SK-MEL-5 (cell line): ENCODE measurements at regions not wholly inside any gene's neighbourhood (a gene's known extent, or its start where the extent isn't known, plus 50 kb on each side); places are given as distances from the start of the nearest gene placed in this dataset.
"Not testable (repeated sequence)": the region's sequence is repeated elsewhere in the genome, so short reads cannot be mapped to it uniquely, and the experiment has no call there.

Experiments
- DNase-seq: peaks from one replicate; pipeline ENCODE4 v3.0.0-alpha.2; 2016; ENCODE audit warnings: low read depth, low spot score
- in situ Hi-C: cut with HindIII; loops from 2 replicates; pipeline ENCODE4 v1.10.0; 2016; ENCODE audit warnings: low sequenced_read_pairs, high pct_unique_total_duplicates, low pct_unique_long_range_greater_than_20kb

DNA sequence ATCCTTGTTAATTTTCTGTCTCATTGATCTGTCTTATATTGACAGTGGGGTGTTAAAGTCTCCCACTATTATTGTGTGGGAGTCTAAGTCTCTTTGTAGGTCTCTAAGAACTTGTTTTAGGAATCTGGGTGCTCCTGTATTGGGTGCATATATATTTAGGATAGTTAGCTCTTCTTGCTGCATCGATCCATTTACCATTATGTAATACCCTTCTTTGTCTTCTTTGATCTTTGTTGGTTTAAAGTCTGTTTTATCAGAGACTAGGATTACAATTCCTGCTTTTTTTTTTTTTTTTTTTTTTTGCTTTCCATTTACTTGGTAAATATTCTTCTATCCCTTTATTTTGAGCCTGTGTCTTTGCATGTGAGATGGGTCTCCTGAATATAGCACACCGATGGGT lies 176.6 kb upstream of the SRD5A2 start:
- DNase-seq, in situ Hi-C loops: not testable (repeated sequence)

DNA sequence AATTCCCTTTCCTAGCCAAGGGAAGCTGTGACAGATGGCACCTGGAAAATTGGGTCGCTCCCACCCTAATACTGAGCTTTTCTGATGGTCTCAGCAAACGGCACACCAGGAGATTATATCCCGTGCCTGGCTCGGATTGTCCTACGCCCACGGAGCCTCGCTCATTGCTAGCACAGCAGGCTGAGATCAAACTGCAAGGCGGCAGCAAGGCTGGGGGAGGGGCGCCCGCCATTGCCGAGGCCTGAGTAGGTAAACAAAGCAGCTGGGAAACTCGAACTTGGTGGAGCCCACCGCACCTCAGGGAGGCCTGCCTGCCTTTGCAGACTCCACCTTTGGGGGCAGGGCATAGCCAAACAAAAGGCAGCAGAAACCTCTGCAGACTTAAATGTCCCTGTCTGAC lies 168.0 kb upstream of the SRD5A2 start:
- DNase-seq, in situ Hi-C loops: not testable (repeated sequence)

DNA sequence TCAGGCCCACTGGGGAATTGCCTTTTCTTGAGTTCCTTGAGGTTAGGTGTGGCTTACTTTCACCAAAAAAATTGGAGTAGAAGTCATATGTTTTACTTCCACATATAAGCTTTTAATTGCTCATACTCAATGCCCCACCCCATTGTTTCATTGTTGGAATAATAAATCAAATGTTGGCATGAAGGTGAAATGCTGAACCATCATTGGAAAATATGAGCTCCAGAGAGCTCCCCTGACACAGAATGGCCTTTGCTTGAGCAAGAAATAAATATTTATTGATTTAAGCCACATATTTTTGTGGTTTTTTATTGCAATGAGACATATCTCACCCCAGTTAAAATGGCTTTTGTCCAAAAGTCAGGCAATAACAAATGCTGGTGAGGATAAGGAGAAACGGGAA lies 167.3 kb upstream of the SRD5A2 start:
- no peak for DNase-seq
- in situ Hi-C loops = no loop called here

DNA sequence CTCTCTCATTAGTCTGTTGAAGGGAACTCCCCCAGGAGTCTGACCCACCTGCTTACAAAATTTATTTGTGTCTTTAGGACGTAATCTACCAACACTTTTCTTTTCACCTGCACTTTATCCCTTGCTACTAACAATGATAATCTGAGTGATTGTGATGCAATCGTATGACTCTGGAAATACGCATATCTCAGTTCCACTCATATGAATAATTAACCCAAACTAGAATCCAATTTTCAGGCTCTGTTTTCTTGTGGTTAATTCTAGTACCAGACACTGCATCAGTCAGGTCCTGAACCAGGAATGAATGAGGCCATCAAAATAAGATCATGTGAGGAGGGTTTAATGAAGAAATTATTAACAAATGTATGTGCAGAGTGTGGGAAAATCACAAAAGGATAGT lies 158.4 kb upstream of the SRD5A2 start:
- in situ Hi-C loops = no loop called here
- DNase-seq = no peak

DNA sequence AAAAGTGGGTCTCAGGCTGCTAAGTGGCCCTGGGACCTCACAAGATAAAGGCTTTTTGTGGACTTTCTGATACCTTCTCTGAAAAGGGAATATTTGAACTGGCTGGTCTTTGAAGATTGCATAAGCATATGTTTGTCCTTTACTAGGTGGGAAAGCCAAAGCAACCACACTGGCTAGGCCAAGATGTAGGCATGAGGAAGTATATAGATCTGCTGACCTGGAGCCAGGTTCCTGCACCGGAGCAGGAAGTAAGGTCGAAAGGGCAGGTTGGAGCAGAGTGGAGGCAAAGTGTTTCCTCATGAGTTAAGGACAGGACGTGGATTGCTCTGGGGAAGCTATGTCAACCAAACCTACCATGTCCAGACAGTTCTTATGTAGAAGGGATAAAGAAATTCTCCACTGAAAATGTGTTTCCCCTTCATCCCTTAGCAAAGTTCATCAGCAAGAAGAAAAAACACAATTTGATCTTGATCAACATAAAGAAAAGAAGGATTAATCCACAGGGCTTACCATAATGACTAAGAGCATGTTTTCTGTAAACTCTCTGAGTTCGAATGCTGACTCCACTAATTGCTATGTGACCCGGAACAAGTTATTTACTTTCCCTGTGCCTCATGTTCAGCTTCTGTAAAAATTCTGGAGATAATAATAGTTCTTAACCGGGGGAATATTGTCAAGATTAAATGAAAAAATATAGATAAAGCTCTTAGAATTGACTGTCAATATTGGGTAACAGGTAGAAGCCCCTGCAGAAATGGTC lies 156.1 kb upstream of the SRD5A2 start:
- in situ Hi-C loops = no loop called here

DNA sequence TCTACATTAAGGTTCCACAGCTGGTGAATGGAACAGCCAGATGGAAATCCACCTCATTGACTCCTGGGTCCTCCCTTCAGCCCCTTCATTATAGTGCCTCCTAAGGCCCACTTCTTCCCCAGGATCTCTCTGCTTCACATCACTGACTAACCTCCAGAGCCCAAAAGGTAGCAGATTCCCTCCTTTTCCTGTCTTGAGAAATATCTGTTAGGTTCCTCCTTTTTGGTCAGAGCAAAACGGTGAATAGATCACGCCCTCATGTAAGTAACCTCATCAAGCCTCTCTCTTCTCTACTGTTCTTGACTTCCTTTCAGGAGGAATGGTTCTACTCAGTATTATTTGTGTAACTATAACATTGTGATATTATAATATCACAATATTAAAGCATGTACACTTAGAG lies 155.0 kb upstream of the SRD5A2 start:
- DNase-seq = no peak
- in situ Hi-C loops = no loop called here

More for the DNA sequence above, 156.1 kb upstream of the SRD5A2 start:
- no peak for DNase-seq

DNA sequence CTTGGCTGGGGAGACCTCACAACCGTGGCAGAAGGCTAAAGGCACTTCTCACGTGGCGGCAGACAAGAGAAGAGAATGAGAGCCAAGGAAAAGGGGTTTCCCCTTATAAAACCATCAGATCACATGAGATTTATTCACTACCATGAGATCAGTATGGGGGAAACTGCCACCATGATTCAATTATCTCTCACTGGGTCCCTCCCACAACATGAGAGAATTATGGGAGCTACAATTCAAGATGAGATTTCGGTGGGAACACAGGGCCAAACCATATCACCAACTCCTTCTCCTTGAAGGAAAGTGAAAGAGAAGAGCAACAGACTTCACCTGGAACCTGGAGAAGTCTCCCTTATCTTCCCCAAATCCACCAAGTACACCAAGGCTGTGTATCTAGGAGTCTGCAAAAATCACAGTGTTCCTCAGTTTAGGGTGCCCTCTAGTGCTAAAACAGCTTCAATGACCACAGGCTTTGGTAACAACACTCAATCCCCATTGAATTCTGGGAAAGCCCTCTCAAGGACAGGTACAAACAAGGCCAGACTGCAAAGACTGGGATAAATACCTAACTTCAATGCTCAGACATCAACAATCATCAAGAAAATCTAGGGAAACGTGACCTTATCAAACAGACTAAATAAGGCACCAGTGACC lies 148.8 kb upstream of the SRD5A2 start:
- in situ Hi-C loops = no loop called here

DNA sequence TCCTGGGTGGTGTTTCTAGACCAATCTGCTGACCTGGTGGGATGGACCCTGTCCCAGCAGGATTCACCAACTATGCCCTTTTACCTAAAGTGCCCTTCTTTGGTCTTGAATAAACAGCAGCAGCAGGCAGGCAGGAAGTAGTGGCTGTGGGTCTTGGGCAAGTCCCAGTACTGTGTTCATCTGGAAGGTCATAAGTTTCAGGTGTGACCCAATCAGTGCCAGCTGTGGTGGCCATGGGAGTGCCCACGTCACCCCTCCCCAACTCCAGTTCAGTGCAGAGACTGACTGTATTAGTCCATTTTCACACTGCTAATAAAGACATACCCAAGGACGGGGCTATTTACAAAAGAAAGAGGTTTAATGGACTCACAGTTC lies 148.3 kb upstream of the SRD5A2 start:
- DNase-seq = no peak
- in situ Hi-C loops = no loop called here

More for the DNA sequence above, 148.8 kb upstream of the SRD5A2 start:
- DNase-seq = peak; percentile 81

DNA sequence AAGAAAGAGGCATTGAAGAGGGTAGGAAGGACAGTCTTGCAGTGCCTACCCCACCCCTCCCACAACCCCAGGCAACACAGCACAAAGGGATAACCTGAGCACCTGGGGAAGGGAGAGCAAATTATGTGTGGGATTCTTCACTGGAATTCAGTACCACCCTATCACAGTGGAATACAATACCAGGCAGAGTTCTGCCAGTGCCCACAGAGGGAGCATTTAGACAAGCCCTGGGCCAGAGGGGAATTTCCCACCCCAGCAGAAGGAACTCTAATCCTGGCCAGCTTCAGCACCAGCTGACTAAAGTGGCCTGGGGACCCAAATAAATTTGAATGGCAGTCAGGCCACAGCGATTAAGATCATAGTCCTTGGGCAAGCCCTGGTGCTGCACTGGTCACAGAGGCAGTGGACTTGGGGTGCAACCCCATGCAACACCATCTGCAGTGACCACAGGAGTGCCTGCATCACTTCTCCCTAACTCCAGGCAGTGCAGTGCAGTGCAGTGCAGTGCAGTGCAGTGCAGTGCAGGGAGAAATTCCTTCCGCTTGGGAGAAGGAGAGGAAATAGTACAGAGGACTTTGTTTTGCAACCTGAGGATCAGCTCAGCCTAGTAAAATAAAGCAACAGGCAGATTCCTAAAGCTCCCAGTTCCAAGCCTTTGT lies 147.8 kb upstream of the SRD5A2 start:
- in situ Hi-C loops = no loop called here
- DNase-seq = no peak

DNA sequence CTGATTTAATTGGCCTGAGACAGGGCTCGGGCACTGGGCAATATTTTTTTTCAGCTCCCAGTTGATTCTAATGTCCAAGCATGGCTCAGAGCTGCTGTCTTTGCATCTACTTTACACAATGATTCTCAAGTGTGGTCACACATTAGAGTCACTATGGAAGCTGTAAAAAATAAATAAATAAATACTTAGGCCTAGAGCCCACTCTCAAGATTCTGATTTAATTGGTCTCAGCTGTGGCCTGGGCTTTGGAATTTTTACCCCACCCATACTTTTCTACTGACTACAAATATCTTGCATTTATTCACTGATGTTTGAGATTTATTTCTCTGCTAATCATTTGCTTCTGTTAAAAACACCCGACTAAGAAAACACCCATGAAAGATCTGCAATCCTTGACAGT lies 145.7 kb upstream of the SRD5A2 start:
- in situ Hi-C loops = no loop called here
- no peak for DNase-seq

DNA sequence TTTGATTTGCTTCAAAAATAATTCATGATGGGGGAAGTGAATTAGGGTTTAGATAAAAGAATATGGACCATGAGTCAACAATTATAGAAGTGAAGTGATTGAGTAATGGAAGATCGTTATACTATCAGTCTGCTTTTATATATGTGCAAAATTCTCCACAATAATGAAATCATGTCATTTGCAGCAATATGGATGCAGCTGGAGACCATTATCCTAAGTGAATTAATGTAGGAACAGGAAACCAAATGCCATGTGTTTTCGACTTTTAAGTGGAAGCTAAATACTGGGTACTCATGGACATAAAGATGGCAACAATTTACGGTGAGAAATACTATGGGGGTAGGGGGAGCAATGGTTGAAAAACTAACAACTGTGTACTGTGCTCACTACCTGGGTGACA lies 144.7 kb upstream of the SRD5A2 start:
- in situ Hi-C loops = no loop called here
- DNase-seq = no peak

DNA sequence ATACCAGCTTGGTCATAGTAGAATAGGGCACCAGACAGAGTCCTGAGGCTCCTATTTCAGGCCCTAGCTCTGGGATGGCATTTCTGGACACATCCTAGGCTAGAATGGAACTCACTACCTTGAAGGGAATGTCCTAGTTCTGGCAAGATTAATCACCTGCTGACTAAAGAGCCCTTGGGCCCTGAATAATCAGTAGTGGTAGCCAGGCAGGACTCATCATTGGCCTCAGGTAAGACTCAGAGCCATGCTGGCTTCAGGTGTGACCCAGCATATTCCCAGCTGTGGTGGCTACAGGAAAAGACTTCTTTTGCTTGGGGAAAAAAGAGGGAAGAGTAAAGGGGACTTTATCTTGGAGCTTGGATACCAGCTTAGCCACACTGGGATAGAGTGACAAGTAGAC lies 131.0 kb upstream of the SRD5A2 start:
- in situ Hi-C loops = no loop called here
- no peak for DNase-seq

DNA sequence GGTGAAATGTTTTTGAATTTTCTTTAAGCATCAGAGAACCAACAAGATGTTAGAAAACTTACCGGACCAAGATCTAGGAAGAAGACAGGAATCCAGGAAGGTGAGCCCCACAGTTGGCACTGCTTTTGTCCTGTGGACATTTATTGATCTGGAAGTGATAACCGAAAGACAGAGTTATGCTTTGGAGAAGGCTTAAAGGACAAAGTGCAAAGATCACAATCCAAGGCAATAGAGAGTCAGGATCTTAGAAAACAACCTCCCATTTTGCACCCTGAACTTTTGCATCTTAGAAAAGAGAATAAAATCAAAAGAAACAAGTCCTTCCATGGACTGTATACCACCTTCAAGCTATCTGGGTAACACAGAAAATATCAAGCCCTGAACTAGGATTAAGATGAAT lies 129.4 kb upstream of the SRD5A2 start:
- in situ Hi-C loops = no loop called here

DNA sequence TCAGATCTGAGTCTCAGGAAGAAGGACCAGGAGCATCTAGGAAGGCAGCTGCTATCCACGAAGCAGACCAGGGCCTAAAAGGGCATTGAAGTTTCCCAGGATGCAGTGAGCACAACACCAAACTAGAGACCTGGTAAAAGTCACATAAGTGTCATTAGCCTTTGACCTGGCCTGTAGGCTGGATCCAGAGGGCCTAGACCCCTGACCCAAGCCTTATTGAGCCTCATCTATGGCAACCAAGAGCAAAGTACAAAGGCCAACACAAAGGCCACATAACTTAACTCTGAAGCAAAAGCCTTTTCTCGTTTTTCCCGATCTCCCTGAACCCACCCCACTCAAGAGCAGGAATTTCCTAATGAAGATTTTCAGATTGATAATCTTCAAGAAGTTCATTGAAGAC lies 127.3 kb upstream of the SRD5A2 start:
- no peak for DNase-seq
- in situ Hi-C loops = no loop called here

More for the DNA sequence above, 129.4 kb upstream of the SRD5A2 start:
- no peak for DNase-seq

DNA sequence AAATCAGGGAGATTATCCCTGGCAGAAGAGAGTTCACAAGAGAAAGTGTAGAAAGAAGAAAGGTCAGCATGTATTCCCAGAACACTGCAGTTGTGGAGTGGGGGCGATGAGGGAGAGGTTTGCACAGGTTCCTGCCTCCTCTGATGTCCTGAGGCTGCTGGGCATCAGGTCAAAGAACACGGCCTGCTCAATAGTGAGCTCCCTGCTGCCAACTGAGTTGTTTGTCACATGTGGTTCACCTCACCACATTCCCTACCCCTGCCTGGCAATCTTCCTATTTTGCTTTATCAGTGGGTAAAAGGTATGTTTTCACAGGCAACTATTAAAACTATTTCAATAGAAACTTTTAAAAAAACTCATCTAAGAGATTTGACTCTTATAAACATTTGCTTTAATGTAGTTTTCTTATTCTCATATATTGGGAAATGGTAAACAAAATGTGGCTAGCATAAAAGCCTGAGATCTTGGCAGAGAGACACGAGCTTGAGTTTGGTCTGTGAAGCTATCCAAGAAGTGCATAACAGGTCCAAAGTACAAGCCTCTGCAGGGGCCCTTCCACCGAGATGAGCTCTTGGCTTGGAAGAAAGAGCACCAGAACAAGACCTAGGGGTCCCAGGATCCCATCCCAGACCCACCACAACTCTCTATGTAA lies 123.9 kb upstream of the SRD5A2 start:
- DNase-seq = no peak
- in situ Hi-C loops = no loop called here

DNA sequence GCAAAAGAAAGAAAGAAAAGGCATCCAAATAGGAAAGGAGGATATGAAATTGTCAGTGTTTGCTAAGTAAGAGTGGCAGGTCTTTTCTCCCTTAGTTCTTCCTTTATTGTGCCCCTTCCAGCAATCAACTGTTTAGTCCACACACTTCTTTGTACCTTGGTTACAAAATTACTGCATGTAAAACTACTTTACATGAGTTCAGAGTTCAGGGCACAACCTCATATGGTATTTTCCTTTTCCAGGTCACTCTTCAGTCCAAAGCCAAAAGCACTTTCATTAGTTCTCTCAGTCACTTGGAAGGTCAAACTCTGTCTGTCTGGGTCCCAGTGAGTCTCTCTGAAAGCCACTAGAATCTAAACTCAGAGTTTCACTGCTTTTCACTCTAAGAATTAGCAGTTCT lies 122.5 kb upstream of the SRD5A2 start:
- in situ Hi-C loops = no loop called here
- no peak for DNase-seq

DNA sequence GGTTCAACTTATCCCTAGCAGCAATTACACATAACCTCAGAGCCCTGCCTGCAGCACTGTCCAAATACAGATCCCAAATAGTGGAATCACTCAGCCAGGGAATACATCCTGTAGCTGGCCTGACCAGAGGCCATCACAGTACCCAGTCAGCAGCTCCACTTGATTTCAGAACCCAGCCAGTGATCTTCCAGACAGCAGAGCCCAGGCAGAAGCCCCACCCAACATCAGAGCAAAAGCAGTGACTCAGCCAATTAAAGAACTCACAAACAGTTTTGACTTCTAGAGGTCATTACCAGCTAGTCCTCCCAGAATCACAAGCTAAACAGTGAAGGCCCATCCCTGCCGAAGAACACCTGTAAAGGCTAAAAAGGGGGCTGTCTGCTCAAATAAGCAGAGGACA lies 118.0 kb upstream of the SRD5A2 start:
- DNase-seq = no peak
- in situ Hi-C loops = no loop called here

DNA sequence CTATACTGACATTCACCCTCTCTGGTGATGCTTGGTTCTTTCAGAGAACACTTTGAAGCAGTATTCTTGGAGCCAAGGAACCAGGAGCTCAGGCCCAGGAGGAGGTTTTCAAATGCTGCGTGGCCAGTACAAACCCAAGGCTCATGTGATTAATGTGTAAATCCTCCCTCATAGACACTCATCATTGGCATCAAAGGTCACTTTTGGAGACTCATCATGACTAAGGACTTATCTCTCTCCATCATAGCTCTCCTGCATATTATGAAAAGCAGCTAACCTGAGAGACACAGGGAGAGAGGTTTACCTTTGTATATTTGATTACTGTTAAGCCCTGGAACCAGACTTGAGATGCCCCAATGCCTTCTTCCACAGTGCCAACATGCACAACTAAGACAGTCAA lies 115.3 kb upstream of the SRD5A2 start:
- DNase-seq = no peak
- in situ Hi-C loops = no loop called here
